ENCODE measurements at regions not wholly inside any gene's neighbourhood (a gene's known extent, or its start where the extent isn't known, plus 50 kb on each side); places are given as distances from the start of the nearest gene placed in this dataset.

DNA sequence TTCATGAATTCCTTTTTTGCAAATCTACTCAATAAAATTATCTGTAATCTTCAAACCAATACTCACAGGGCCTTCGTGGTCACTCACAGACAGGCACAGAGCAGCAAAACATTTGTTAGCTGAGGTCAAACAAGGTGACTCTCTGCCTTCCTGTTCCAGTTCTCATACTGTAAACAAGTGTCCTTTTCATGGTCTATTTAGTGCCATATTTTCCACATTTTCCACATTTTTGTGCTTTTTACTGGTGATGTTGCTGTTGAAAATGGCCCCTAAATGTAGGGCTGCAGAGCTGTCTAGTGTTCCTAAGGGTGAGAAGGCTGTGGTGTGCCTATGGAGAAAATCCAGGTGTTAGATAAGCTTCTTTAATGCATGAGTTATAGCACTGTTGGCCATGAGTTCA, 133.1 kb upstream of the COL21A1 start (continued):
- TF ChIP-seq ZNF644 (CRISPR knock-in tag; IDR thresholded peaks at IDR 0.05; ENCODE audit: low read depth) (0 out of 2 replicates have a peak, but pooled peaks have one; percentile 61), HMG20A (CRISPR knock-in tag; IDR thresholded peaks at IDR 0.05; ENCODE audit: borderline replicate concordance) (peak; percentile 56; the same call in 1 of the 2 replicates), MIER2 (CRISPR knock-in tag; IDR thresholded peaks at IDR 0.05) (peak; percentile 9; the same call in 1 of the 2 replicates), ZFYVE20 (CRISPR knock-in tag; IDR thresholded peaks at IDR 0.05; ENCODE audit: borderline replicate concordance, low read depth) (no peak), ZNF335 (CRISPR knock-in tag; IDR thresholded peaks at IDR 0.05) (peak; percentile 30; the same call in 1 of the 2 replicates), FOXA3 (CRISPR knock-in tag; IDR thresholded peaks at IDR 0.05) (peak; percentile 90), ZFX (CRISPR knock-in tag; IDR thresholded peaks at IDR 0.05; ENCODE audit: low read depth) (peak; percentile 39), TCF7 (IDR thresholded peaks at IDR 0.05; ENCODE audit: low read depth) (peak; percentile 42; the same call in 1 of the 2 replicates), IRF2 (CRISPR knock-in tag; IDR thresholded peaks at IDR 0.05) (peak; percentile 46; the same call in 1 of the 2 replicates), ZNF292 (CRISPR knock-in tag; IDR thresholded peaks at IDR 0.05; ENCODE audit: borderline replicate concordance, low read depth) (peak; percentile 72; the same call in 1 of the 2 replicates), HOXA5 (CRISPR knock-in tag; IDR thresholded peaks at IDR 0.05) (no peak), MIXL1 (CRISPR knock-in tag; IDR thresholded peaks at IDR 0.05) (peak; percentile 74), HDAC1 (CRISPR knock-in tag; IDR thresholded peaks at IDR 0.05) (0 out of 2 replicates have a peak, but pooled peaks have one; percentile 24), NR2C2 (CRISPR knock-in tag; IDR thresholded peaks at IDR 0.05; ENCODE audit: borderline replicate concordance) (0 out of 2 replicates have a peak, but pooled peaks have one; percentile 12), NR2F2 (IDR thresholded peaks at IDR 0.05; ENCODE audit: borderline replicate concordance, low read depth) (0 out of 2 replicates have a peak, but pooled peaks have one; percentile 55), HMGA1 (CRISPR knock-in tag; conservative IDR thresholded peaks at IDR 0.05) (no peak)
- TF ChIP-seq, protein P1, sequence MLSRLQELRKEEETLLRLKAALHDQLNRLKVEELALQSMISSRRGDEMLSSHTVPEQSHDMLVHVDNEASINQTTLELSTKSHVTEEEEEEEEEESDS (CRISPR knock-in tag; IDR thresholded peaks at IDR 0.05; ENCODE audit: borderline replicate concordance): no peak
- TF ChIP-seq, protein P2, sequence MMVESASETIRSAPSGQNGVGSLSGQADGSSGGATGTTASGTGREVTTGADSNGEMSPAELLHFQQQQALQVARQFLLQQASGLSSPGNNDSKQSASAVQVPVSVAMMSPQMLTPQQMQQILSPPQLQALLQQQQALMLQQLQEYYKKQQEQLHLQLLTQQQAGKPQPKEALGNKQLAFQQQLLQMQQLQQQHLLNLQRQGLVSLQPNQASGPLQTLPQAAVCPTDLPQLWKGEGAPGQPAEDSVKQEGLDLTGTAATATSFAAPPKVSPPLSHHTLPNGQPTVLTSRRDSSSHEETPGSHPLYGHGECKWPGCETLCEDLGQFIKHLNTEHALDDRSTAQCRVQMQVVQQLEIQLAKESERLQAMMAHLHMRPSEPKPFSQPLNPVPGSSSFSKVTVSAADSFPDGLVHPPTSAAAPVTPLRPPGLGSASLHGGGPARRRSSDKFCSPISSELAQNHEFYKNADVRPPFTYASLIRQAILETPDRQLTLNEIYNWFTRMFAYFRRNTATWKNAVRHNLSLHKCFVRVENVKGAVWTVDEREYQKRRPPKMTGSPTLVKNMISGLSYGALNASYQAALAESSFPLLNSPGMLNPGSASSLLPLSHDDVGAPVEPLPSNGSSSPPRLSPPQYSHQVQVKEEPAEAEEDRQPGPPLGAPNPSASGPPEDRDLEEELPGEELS (CRISPR knock-in tag; IDR thresholded peaks at IDR 0.05): peak; percentile 61
- TF ChIP-seq, protein P3, sequence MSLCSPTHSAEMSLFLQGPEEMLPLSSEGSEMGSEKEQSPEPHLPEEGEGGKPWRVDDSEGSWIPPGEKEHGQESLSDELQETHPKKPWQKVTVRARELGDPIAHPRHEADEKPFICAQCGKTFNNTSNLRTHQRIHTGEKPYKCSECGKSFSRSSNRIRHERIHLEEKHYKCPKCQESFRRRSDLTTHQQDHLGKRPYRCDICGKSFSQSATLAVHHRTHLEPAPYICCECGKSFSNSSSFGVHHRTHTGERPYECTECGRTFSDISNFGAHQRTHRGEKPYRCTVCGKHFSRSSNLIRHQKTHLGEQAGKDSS (CRISPR knock-in tag; IDR thresholded peaks at IDR 0.05; ENCODE audit: borderline replicate concordance, low read depth): 0 out of 2 replicates have a peak, but pooled peaks have one; percentile 41
- TF ChIP-seq, protein P4, sequence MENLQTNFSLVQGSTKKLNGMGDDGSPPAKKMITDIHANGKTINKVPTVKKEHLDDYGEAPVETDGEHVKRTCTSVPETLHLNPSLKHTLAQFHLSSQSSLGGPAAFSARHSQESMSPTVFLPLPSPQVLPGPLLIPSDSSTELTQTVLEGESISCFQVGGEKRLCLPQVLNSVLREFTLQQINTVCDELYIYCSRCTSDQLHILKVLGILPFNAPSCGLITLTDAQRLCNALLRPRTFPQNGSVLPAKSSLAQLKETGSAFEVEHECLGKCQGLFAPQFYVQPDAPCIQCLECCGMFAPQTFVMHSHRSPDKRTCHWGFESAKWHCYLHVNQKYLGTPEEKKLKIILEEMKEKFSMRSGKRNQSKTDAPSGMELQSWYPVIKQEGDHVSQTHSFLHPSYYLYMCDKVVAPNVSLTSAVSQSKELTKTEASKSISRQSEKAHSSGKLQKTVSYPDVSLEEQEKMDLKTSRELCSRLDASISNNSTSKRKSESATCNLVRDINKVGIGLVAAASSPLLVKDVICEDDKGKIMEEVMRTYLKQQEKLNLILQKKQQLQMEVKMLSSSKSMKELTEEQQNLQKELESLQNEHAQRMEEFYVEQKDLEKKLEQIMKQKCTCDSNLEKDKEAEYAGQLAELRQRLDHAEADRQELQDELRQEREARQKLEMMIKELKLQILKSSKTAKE (CRISPR knock-in tag; IDR thresholded peaks at IDR 0.05; ENCODE audit: borderline replicate concordance): no peak
- TF ChIP-seq, protein P5, sequence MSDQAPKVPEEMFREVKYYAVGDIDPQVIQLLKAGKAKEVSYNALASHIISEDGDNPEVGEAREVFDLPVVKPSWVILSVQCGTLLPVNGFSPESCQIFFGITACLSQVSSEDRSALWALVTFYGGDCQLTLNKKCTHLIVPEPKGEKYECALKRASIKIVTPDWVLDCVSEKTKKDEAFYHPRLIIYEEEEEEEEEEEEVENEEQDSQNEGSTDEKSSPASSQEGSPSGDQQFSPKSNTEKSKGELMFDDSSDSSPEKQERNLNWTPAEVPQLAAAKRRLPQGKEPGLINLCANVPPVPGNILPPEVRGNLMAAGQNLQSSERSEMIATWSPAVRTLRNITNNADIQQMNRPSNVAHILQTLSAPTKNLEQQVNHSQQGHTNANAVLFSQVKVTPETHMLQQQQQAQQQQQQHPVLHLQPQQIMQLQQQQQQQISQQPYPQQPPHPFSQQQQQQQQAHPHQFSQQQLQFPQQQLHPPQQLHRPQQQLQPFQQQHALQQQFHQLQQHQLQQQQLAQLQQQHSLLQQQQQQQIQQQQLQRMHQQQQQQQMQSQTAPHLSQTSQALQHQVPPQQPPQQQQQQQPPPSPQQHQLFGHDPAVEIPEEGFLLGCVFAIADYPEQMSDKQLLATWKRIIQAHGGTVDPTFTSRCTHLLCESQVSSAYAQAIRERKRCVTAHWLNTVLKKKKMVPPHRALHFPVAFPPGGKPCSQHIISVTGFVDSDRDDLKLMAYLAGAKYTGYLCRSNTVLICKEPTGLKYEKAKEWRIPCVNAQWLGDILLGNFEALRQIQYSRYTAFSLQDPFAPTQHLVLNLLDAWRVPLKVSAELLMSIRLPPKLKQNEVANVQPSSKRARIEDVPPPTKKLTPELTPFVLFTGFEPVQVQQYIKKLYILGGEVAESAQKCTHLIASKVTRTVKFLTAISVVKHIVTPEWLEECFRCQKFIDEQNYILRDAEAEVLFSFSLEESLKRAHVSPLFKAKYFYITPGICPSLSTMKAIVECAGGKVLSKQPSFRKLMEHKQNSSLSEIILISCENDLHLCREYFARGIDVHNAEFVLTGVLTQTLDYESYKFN (CRISPR knock-in tag; conservative IDR thresholded peaks at IDR 0.05): peak; percentile 83
- TF ChIP-seq, protein P6, sequence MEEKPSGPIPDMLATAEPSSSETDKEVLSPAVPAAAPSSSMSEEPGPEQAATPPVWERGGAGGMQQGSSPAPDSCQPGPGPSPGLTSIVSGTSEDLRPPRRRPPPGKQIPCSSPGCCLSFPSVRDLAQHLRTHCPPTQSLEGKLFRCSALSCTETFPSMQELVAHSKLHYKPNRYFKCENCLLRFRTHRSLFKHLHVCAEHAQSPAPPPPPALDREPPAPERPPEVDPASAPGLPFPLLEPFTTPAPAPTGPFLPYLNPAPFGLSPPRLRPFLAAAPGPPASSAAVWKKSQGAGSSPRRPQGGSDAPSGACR (CRISPR knock-in tag; IDR thresholded peaks at IDR 0.05): no peak

Data from HepG2 (cell line).